HG02759 (cell line): ENCODE measurements at regions not wholly inside any gene's neighbourhood (a gene's known extent, or its start where the extent isn't known, plus 50 kb on each side); places are given as distances from the start of the nearest gene placed in this dataset.
"Not testable (repeated sequence)": the region's sequence is repeated elsewhere in the genome, so short reads cannot be mapped to it uniquely, and the experiment has no call there.

ENCODE experiments used
- ATAC-seq: cut with Tn5 transposase; IDR thresholded peaks from one replicate; pipeline ENCODE4 v1.9.1; 2021; ENCODE audit warnings: mild to moderate bottlenecking, moderate library complexity; ENCODE audit not compliant: unreplicated experiment

DNA sequence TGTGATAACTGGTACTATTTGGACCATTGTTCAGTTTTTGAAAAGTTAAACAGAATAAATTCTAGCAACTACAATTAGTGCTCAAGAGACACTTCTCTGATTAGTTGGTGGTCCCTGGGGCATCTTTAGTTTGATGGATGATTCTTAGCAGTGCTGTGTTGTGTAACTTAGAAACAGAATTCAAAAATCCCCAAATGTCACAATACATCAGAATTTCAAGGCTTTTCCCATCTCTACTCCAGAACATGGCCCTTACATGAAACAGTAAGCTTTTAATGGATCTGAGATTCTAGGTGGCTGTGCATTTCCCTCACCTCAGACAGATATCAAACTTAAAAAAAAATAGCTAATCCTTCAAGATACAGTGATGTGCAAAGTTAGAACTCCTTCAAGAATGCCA is 104.4 kb upstream of the CXCL13 start:
- no peak for ATAC-seq

DNA sequence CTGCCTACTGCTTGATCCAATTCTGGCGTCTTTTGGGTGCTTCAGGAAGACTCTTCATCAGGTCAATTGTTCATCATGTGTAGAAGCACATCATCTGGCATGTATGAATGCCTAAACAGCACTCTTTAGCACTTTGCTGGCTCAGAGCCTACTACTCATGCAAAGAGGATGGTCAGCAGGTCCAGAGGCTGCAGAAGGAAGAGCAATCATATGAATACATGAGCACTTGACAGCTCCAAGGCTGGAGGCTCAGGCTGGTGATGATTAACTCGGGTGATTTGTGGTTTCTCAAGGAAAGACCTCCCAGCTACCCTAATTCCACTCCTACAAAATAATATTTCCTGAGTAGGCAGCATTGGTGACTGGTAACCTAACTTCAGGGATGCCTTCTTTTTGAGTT is 103.8 kb upstream of the CXCL13 start:
- ATAC-seq = no peak

GRCh38 chr4:77504407-77504806 is 101.2 kb upstream of the CXCL13 start:
- no peak for ATAC-seq

DNA sequence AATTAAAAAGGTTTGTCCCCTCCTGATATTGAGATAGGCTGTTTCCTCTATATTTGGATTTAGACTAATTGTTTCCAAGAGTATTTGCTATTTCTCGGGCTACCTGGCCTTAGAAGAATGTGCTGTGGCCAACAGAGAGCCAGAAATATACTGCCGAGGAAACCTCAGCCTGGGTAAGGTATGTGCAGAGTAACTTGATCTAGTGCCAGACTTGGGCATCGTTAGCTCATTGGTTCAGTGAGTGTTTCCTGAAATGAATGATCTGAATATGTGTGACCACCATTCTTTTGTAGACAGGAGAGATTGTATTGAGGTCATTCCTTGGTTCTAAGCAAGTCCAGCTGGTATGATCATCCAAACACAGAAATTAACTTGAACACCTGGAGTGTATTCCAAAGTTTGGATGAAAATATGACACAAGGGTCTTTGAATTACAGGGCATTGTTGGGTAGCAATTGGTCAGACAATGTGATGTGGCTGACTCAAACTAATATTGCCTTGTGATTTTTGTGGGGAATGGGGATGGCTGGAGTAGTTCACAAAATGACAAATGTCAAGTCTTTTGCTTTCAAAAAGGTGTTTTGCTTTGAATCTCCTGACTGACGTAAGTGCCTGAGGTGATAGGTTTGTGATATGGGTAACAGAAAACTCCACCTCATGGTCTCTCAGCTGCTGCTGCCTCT is 100.2 kb upstream of the CXCL13 start:
- no peak for ATAC-seq

GRCh38 chr4:77505958-77506319 is 99.7 kb upstream of the CXCL13 start:
- ATAC-seq = no peak

DNA sequence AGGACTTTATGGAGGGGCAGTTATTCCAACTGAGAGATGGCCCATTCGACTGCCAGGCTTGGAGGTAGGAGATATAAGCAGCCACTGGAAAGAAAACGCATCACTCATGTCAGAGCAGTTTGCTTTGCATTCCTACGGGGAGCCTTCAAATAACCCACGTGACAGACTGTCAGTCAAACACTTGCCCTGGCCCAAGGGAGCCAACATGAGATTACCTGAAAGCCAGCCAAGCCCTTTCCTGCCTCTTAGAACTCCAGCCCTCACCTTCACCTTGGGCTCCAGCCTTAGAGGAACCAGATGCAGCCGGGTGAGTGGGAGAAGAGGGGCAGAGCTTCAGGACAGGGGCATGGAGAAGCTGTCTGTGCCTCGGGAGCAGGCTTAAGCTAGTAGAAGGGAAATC is 95.3 kb upstream of the CXCL13 start:
- ATAC-seq = no peak

DNA sequence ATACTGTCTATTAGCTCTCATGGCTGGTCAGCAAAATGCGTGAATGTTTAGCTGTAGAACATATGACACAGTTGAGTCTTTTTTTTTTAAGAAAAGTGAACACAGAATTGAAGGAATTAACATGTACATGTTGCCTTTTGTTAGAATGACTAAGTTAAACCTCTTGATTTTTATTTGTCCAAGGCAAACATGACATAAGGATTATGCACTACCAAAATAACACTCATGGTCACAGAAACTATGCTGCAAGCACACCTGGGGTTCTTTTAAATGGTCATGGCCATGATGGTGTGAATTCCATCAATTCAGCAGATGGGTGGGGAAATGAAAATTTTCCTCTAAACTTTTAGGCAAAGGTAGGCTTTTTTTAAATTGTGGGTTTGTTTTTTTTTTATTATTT is 80.1 kb upstream of the CXCL13 start:
- no peak for ATAC-seq

GRCh38 chr4:77527900-77528299 is 77.7 kb upstream of the CXCL13 start:
- not testable (repeated sequence) for ATAC-seq

DNA sequence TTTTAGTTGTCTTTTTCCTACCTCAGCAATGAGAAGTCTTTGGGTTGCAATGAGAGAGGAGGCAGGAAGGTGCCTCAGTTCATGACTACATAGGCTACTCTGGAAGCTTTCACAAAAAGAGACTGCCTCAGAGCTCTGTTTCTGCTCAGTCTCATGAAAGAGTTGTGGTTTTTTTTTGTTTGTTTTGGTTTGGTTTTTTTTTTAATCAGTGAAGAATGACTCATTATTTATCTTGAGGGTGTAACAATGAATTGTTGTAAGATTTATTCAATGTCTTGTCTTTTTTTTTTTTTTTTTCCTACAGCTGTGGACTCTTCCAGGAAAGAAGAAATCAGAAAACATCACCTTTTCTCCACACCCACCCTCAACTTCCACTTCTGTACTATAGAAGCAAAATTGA is 67.5 kb upstream of the CXCL13 start:
- no peak for ATAC-seq

GRCh38 chr4:77538574-77539157 is 67.0 kb upstream of the CXCL13 start:
- no peak for ATAC-seq
